ENCODE measurements at regions not wholly inside any gene's neighbourhood (a gene's known extent, or its start where the extent isn't known, plus 50 kb on each side); places are given as distances from the start of the nearest gene placed in this dataset.

- TF ChIP-seq CTCF (IDR thresholded peaks at IDR 0.05) (no peak), POLR2A (IDR thresholded peaks at IDR 0.05) (no peak)
Observed at GRCh38 chr11:15805726-15806125, 550.6 kb downstream of the SOX6 start.

Measured in right lobe of liver (tissue), 4 donors.